Esophagus squamous epithelium (tissue), 4 donors: ENCODE measurements at regions not wholly inside any gene's neighbourhood (a gene's known extent, or its start where the extent isn't known, plus 50 kb on each side); places are given as distances from the start of the nearest gene placed in this dataset.

Experiments
- POLR2A ChIP-seq, 4 donors: fragments of 450-650 bp; IDR thresholded peaks; one replicate each; pipeline ENCODE4 v1.6.1; 2017; ENCODE audit warnings: antibody characterized with exemption in 4 of 4, mild to moderate bottlenecking in 4 of 4, moderate library complexity in 3 of 4
- TF ChIP-seq, protein P1 (sequence below), 6 experiments: fragments of 450-650 bp in 4 of 6; fragments of 200-600 bp in 2 of 6; sonication (generic) in 2 of 6; IDR thresholded peaks; one replicate each; pipeline ENCODE4 v1.5.1; 2016 to 2019; ENCODE audit warnings: antibody characterized with exemption in 6 of 6, mild to moderate bottlenecking in 4 of 6, moderate library complexity in 4 of 6

DNA sequence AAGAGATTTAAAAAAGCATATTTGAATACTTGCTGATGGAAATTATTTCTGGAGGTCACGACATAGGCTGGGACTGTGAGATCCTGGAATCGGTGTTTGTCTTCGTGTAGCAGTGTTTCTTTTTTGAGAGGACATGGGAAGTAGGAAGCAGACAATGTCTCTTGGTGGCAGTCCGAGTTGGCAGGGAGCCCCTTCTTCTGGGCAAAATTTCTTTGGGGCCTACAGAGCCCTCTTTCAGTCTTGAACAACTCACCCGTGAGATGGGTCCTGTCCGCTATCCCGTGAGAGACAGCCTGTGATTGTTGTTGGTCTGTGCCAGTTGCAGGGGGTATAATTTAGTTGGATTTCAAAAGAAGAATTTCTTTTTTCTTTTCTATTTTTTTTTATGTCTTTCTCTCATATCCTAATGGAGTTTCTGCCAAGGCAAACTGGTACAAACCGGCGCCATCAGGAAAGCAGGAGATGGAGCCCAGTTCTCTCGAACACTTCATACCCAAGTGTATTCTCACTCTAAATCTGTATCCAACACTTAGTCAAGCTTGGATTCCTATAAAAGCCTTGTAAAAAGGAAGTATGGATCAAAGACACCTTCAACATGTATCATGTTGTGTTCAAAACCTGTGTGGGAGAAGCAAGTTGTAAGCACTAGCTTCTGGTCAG is 785.1 kb downstream of the MAFB start:
- TF ChIP-seq, protein P1, sequence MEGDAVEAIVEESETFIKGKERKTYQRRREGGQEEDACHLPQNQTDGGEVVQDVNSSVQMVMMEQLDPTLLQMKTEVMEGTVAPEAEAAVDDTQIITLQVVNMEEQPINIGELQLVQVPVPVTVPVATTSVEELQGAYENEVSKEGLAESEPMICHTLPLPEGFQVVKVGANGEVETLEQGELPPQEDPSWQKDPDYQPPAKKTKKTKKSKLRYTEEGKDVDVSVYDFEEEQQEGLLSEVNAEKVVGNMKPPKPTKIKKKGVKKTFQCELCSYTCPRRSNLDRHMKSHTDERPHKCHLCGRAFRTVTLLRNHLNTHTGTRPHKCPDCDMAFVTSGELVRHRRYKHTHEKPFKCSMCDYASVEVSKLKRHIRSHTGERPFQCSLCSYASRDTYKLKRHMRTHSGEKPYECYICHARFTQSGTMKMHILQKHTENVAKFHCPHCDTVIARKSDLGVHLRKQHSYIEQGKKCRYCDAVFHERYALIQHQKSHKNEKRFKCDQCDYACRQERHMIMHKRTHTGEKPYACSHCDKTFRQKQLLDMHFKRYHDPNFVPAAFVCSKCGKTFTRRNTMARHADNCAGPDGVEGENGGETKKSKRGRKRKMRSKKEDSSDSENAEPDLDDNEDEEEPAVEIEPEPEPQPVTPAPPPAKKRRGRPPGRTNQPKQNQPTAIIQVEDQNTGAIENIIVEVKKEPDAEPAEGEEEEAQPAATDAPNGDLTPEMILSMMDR (IDR thresholded peaks at IDR 0.05) = no peak
- no peak for TF ChIP-seq POLR2A (IDR thresholded peaks at IDR 0.05)
